Mononuclear cell (primary cell): ENCODE measurements at regions not wholly inside any gene's neighbourhood (a gene's known extent, or its start where the extent isn't known, plus 50 kb on each side); places are given as distances from the start of the nearest gene placed in this dataset.

Experiments
- H3K27me3 ChIP-seq: 2 replicates; pipeline ENCODE4 v1.6.0; 2011; ENCODE audit warnings: low read length, control low read depth; ENCODE audit not compliant: insufficient read depth
- H3K4me1 ChIP-seq: 2 replicates; pipeline ENCODE4 v1.5.1; 2011; ENCODE audit warnings: mild to moderate bottlenecking, low read length, control low read depth; ENCODE audit not compliant: insufficient read depth
- H3K4me3 ChIP-seq: 2 replicates; pipeline ENCODE4 v1.5.1; 2011; ENCODE audit warnings: mild to moderate bottlenecking, low read length, moderate library complexity
- H3K9me3 ChIP-seq: 2 replicates; pipeline ENCODE4 v1.5.1; 2011; ENCODE audit warnings: low read depth, mild to moderate bottlenecking, control low read depth, low read length

DNA sequence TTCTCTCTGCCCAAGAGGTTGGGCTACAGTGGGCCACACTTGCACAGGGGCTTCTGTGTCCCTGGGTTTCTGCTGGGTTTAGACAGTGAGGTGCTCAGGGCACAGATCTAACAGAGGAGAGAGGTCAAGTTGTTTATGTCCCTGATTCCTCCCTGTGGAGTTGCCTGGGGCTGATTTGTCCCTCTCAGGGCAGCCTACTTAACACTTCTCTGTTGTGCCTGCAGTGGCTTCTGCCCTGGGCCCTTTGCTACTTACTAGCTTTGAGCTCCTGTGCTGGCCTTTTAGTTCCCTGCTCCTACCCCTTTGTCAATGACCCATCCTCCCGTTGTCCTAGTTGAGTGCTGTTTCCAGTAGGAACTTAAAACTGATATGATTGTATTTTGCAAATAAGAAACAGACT, 114.0 kb upstream of the RGMA start:
- Histone ChIP-seq H3K4me3 (no peak overlapping the region), H3K9me3 (peaks cover 5% of the 10 kb centered on the region), H3K4me1 (no peaks in the 10 kb centered on the region), H3K27me3 (peaks cover 10% of the 10 kb centered on the region)

GRCh38 chr15:93202405-93202804, 113.4 kb upstream of the RGMA start:
- H3K27me3 ChIP-seq = peaks cover 11% of the 10 kb centered on the region
- H3K4me3 ChIP-seq = no peak overlapping the region
- no peaks in the 10 kb centered on the region for H3K4me1 ChIP-seq
- peaks cover 10% of the 10 kb centered on the region for H3K9me3 ChIP-seq

DNA sequence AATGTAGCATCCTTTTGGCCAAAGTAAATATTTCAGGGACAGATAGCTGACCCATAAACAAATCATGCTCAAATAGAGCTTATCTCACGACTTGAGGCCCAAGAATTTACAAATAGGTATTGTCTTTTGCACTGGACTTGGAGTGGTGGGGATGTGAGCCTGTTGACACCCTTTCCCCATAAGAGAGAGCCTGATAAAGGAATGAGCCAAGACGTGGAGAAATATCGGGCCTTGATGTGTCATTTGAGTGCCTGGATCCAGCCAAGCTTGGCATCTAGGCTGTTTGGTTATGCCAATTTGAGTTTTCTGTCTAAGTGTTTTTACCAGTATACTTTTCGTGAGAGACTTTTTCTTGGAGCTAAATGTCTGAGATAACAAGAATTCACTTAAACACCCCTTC, 112.9 kb upstream of the RGMA start:
- H3K4me3 ChIP-seq = no peak overlapping the region
- peaks cover 11% of the 10 kb centered on the region for H3K27me3 ChIP-seq
- peaks cover 10% of the 10 kb centered on the region for H3K9me3 ChIP-seq
- H3K4me1 ChIP-seq = no peaks in the 10 kb centered on the region

GRCh38 chr15:93200837-93201226, 111.8 kb upstream of the RGMA start:
- Histone ChIP-seq H3K27me3 (peaks cover 11% of the 10 kb centered on the region), H3K4me3 (no peak overlapping the region), H3K9me3 (peaks cover 10% of the 10 kb centered on the region), H3K4me1 (no peaks in the 10 kb centered on the region)

GRCh38 chr15:93200081-93200836, 111.2 kb upstream of the RGMA start:
- Histone ChIP-seq H3K9me3 (peaks cover 10% of the 10 kb centered on the region), H3K4me1 (no peaks in the 10 kb centered on the region), H3K27me3 (peaks cover 11% of the 10 kb centered on the region), H3K4me3 (no peak overlapping the region)

DNA sequence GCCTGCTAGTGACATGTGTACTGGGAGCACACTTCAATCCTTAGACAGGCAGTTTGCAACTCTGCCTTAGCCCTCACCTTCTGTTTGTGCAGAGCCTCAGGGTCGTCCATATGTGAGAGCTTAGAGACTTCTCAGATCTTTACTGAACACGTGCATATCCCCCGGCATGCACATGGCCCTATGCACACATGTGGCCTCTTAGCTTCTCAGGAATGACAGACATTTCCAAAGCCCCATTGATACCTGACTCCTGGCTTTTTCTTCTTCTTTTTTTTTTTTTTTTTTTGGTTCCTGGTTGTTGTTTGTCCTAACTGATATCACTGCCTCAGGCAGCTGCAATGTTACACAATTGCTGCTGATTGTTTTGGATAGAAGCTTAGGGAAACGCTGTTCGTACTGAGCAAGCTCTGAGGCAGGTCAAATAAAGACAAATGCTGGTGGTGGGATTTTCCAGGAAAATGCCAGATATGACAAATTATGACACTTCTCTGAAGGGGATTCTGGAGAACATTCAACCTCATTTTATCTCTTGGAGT, 107.2 kb upstream of the RGMA start:
- H3K27me3 ChIP-seq = peaks cover 13% of the 10 kb centered on the region

GRCh38 chr15:93195109-93195508, 106.1 kb upstream of the RGMA start:
- Histone ChIP-seq H3K27me3 (peaks cover 10% of the 10 kb centered on the region), H3K9me3 (peaks cover 10% of the 10 kb centered on the region), H3K4me3 (no peak overlapping the region), H3K4me1 (no peaks in the 10 kb centered on the region)

More for the DNA sequence above, 107.2 kb upstream of the RGMA start:
- Histone ChIP-seq H3K9me3 (peaks cover 10% of the 10 kb centered on the region), H3K4me1 (no peaks in the 10 kb centered on the region), H3K4me3 (no peak overlapping the region)

DNA sequence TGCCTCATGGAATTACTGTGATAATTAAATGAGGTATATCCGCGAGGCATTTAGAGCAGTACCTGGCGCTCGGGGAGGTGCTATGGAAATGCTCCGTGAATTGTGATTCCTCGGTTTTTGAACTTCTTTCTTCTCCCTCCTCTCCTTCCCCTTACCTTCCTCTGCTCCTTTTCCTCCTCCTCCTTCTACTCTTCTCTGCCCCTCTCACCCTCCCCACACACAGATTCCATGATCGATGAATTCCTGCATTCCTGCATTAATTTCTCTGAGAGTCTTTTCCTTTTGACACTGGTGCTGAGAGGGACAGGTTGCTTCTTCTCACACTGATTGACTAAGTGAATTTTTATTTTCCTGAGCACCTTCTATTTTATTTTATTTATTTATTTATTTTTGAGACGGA, 101.2 kb upstream of the RGMA start:
- Histone ChIP-seq H3K27me3 (peaks cover 2% of the 10 kb centered on the region), H3K4me1 (no peaks in the 10 kb centered on the region), H3K4me3 (no peak overlapping the region), H3K9me3 (no peaks in the 10 kb centered on the region)

DNA sequence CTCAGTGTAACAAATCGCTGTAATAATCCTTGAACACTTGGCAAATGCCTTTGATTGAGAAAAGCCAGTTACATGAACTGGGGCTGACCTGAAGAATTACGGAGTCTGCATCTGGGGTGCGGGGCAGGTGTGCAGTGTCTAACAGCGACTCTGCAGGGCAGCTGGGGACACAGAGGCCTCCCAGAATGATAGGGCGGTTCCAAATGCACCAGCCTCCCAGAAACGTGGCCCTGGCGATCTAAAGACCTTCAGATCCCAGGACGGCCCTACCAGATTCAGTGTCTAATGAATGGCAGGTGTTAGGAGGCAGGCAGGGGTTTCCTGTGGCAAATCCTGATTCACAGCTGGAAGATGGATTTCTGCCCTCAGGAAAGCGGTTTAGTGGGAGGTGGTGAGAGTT, 100.5 kb upstream of the RGMA start:
- Histone ChIP-seq H3K4me1 (no peaks in the 10 kb centered on the region), H3K9me3 (no peaks in the 10 kb centered on the region)

DNA sequence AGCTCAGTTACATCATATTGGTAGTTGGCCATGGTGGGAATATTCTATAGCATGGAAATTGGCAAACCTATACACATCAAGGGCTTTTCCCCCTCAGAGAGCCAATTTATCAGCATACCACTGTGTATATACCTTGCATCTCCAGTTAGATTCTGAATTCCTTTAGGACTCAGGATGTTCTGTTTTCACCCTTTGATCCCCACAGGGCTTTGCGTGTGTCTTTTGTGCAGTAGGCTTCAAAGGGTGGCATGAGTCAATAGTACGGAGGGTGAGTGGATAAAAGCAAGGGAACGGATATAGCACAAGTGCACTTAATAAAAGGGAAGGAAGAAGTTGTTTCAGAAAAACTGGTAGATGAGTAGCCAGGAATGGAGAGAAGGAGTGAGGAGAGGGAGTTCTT, 99.2 kb upstream of the RGMA start:
- no peak overlapping the region for H3K4me3 ChIP-seq
- H3K9me3 ChIP-seq = no peaks in the 10 kb centered on the region
- peaks cover 2% of the 10 kb centered on the region for H3K27me3 ChIP-seq
- H3K4me1 ChIP-seq = no peaks in the 10 kb centered on the region

More for the DNA sequence above, 100.5 kb upstream of the RGMA start:
- Histone ChIP-seq H3K4me3 (no peak overlapping the region), H3K27me3 (peaks cover 2% of the 10 kb centered on the region)

GRCh38 chr15:93185796-93186195, 96.8 kb upstream of the RGMA start:
- no peak overlapping the region for H3K4me3 ChIP-seq
- H3K4me1 ChIP-seq = no peaks in the 10 kb centered on the region
- H3K27me3 ChIP-seq = no peaks in the 10 kb centered on the region
- H3K9me3 ChIP-seq = no peaks in the 10 kb centered on the region

DNA sequence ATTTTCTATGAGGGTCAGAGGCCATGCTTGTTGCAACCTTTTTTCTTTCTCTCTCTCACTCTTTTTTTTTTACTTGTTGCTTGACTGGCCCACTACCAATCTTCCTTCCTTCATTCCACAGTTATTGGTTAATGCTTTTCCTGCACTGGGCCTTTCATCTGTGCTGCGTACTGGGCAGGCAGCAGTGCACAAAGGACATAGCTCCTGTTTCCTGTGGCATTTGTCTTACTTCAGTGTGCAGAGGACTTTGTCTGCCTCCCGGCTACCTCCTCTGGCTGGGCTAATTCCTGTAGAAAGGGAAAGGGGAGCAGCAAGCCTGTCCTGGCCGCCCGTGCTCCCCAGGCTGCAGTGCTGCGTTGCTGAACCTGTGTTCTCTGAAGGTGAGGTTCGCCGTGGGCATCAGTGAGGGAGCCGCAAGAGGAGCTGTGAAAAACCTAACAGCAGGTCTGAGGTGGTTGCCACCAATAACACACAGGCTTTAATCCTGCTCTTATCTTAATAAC, 93.7 kb upstream of the RGMA start:
- H3K27me3 ChIP-seq = no peaks in the 10 kb centered on the region
- no peaks in the 10 kb centered on the region for H3K9me3 ChIP-seq
- peaks cover 14% of the 10 kb centered on the region for H3K4me1 ChIP-seq
- no peak overlapping the region for H3K4me3 ChIP-seq

DNA sequence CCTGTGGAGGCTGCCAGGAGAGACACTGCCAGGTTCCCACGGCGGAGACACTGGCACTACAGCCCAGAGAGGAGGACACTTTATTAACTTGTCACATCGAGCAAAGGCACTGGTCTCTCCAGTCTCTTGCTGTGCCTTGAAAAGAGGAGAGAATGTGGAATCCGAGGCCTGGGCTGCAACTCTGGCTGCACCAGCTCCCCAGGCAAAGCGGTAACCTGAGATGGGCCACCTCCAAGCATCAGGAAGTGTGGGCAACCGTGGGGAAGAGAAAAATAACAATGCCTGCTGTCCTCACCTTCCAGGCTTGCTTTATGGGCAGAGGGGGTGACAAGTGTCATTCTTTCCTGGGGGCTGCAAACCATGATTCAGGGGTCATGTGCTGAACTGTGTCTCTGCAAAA, 91.6 kb upstream of the RGMA start:
- Histone ChIP-seq H3K27me3 (no peaks in the 10 kb centered on the region), H3K4me3 (no peak overlapping the region), H3K4me1 (peaks cover 14% of the 10 kb centered on the region), H3K9me3 (no peaks in the 10 kb centered on the region)

DNA sequence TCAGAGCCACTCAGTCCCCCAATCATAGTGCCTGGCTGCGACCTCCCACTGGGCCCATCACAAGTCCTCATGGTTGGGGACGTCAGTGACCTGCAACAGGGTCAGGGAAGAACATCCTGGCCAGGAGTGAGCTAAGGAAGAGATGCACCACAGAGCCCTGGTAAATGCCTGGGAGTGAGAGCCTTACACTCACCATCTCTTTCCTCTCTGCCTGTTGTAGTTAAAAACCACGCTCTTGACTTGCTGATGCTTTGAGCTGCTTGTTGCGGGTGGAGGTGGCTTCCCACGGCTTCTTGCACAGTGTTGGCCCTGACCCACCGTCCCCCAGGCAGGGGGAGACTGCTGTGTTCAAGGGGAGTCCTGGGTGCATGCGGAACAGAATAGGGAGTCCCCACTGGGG, 91.1 kb upstream of the RGMA start:
- no peaks in the 10 kb centered on the region for H3K27me3 ChIP-seq
- no peak overlapping the region for H3K4me3 ChIP-seq
- no peaks in the 10 kb centered on the region for H3K9me3 ChIP-seq
- peaks cover 14% of the 10 kb centered on the region for H3K4me1 ChIP-seq

- no peaks in the 10 kb centered on the region for H3K9me3 ChIP-seq
Measured at GRCh38 chr15:93179700-93180102, 90.7 kb upstream of the RGMA start.

DNA sequence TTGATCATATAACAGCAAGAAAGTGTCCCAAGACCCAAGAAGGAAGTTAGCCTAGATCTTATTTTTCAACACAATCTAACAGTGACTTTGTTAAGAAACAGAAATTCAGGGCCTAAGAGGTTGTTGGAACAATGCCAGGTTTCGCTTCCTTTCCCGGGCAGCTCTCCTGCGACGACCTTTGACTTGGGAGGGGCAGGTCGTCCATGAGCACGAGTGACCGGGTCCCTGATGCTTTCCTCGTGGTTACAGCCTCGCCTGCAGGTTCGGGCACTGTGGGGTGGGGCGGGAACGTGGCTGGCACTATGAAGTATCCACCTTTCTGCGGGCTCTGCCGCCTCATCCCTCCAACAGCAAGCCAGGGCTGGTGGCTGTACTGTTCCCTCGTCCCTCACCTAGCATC, 90.1 kb upstream of the RGMA start:
- H3K9me3 ChIP-seq = no peaks in the 10 kb centered on the region
- H3K27me3 ChIP-seq = no peaks in the 10 kb centered on the region
- no peak overlapping the region for H3K4me3 ChIP-seq
- peaks cover 14% of the 10 kb centered on the region for H3K4me1 ChIP-seq

More at GRCh38 chr15:93179700-93180102, 90.7 kb upstream of the RGMA start:
- Histone ChIP-seq H3K27me3 (no peaks in the 10 kb centered on the region), H3K4me1 (peaks cover 14% of the 10 kb centered on the region), H3K4me3 (no peak overlapping the region)
